GM12878 (cell line): ENCODE measurements at regions not wholly inside any gene's neighbourhood (a gene's known extent, or its start where the extent isn't known, plus 50 kb on each side); places are given as distances from the start of the nearest gene placed in this dataset.

Experiments
- ATAC-seq: fragments of 200-7000 bp; cut with Tn5 transposase; 3 replicates; pipeline ENCODE4 v1.9.1; 2020; ENCODE audit warnings: mild to moderate bottlenecking, moderate library complexity
- BruUV-seq: library from RNA; stranded (reverse); fragments of 400-500 nt; replicated peaks from 2 replicates; lab custom pipeline; 2021; lab: Mats Ljungman, UMichigan
- CTCF ChIA-PET: fragments of 300-600 bp; sonication (Branson Sonifier 250); formaldehyde crosslinking; extraction: SDS; loops from one replicate; lab custom pipeline; 2021; ENCODE audit warnings: inconsistent platforms; lab: Yijun Ruan, JAX
- POLR2A ChIA-PET: fragments of 350-600 bp; formaldehyde crosslinking; extraction: SDS; loops from one replicate; lab custom pipeline; 2021; ENCODE audit warnings: inconsistent platforms; lab: Charles Lee
- RAD21 ChIA-PET: fragments of 300-600 bp; sonication (Branson Sonifier 250); formaldehyde crosslinking; loops from one replicate; lab custom pipeline; 2023; ENCODE audit warnings: antibody characterized with exemption; ENCODE audit not compliant: unreplicated experiment; lab: Charles Lee
- SMC1A ChIA-PET: fragments of 300-600 bp; sonication (Branson Sonifier 250); formaldehyde crosslinking; loops from one replicate; lab custom pipeline; 2023; ENCODE audit not compliant: unreplicated experiment, uncharacterized antibody; lab: Charles Lee
- DNase-seq: peaks from one replicate; pipeline ENCODE4 v3.0.0-alpha.2; 2011; ENCODE audit warnings: low read depth, low spot score
- FAIRE-seq: peaks from 3 replicates; lab custom pipeline; 2011; peaks lifted over from hg19 to GRCh38; lab: Jason Lieb, UNC
- H2AFZ ChIP-seq: 2 replicates; pipeline ENCODE4 v1.6.0; 2011; ENCODE audit warnings: low read depth, low read length, control low read depth; ENCODE audit not compliant: control insufficient read depth
- H3K27ac ChIP-seq: 2 replicates; pipeline ENCODE4 v1.5.1; 2011; ENCODE audit warnings: control low read depth; ENCODE audit not compliant: control insufficient read depth, insufficient read depth
- H3K27me3 ChIP-seq, 2 experiments: replicated peaks in 1 of 2; 2 replicates each; pipeline versions ENCODE4 v1.6.0 to v1.6.1; 2011; ENCODE audit warnings: low read length in 1 of 2; ENCODE audit not compliant: control insufficient read depth in 2 of 2, insufficient read depth in 2 of 2
- H3K36me3 ChIP-seq, 2 experiments: 2 replicates each; pipeline ENCODE4 v1.5.1; 2011; ENCODE audit warnings: low read length in 1 of 2; ENCODE audit not compliant: control insufficient read depth in 2 of 2, insufficient read depth in 2 of 2
- H3K4me1 ChIP-seq: 2 replicates; pipeline ENCODE4 v1.6.1; 2011; ENCODE audit warnings: mild to moderate bottlenecking, low read length, moderate library complexity, mixed read lengths; ENCODE audit not compliant: control insufficient read depth, insufficient read depth
- H3K4me2 ChIP-seq: 2 replicates; pipeline ENCODE4 v1.6.0; 2011; ENCODE audit warnings: control low read depth; ENCODE audit not compliant: control insufficient read depth, insufficient read depth
- H3K4me3 ChIP-seq: fragments of 200-600 bp; sonication (generic); 2 replicates; pipeline ENCODE4 v1.5.1; 2016
- H3K79me2 ChIP-seq: 2 replicates; pipeline ENCODE4 v1.6.0; 2011; ENCODE audit warnings: low read length; ENCODE audit not compliant: control insufficient read depth, insufficient read depth
- H3K9ac ChIP-seq: 2 replicates; pipeline ENCODE4 v1.8.0; 2011; ENCODE audit warnings: low read length, control low read depth, mixed read lengths; ENCODE audit not compliant: control insufficient read depth, insufficient read depth
- H3K9me3 ChIP-seq: replicated peaks from 3 replicates; pipeline ENCODE4 v1.5.1; 2011; ENCODE audit warnings: mild to moderate bottlenecking, low read length; ENCODE audit not compliant: control insufficient read depth, insufficient read depth
- H4K20me1 ChIP-seq: 2 replicates; pipeline ENCODE4 v1.6.0; 2011; ENCODE audit not compliant: control insufficient read depth, insufficient read depth
- ATF7 ChIP-seq: fragments of 450-650 bp; IDR thresholded peaks from 2 replicates; pipeline ENCODE4 v1.6.1; 2016; ENCODE audit warnings: low read depth, mild to moderate bottlenecking
- BACH1 ChIP-seq: fragments of 450-650 bp; IDR thresholded peaks from 2 replicates; pipeline ENCODE4 v1.6.1; 2017; ENCODE audit warnings: mild to moderate bottlenecking, borderline replicate concordance
- BMI1 ChIP-seq: fragments of 450-650 bp; IDR thresholded peaks from 2 replicates; pipeline ENCODE4 v1.6.1; 2016; ENCODE audit warnings: mild to moderate bottlenecking, moderate library complexity, borderline replicate concordance
- LARP7 ChIP-seq: fragments of 450-650 bp; IDR thresholded peaks from 2 replicates; pipeline ENCODE4 v1.6.1; 2017; ENCODE audit warnings: mild to moderate bottlenecking
- MEF2A ChIP-seq: IDR thresholded peaks from 2 replicates; pipeline ENCODE4 v1.6.1; 2011; ENCODE audit warnings: low read depth, mild to moderate bottlenecking, low read length, moderate library complexity; ENCODE audit not compliant: insufficient read depth
- PAX8 ChIP-seq: fragments of 450-650 bp; IDR thresholded peaks from 2 replicates; pipeline ENCODE4 v1.6.1; 2017; ENCODE audit warnings: mild to moderate bottlenecking, moderate library complexity
- SMARCA5 ChIP-seq: fragments of 450-650 bp; IDR thresholded peaks from 2 replicates; pipeline ENCODE4 v1.6.1; 2017; ENCODE audit warnings: mild to moderate bottlenecking
- SPI1 ChIP-seq: IDR thresholded peaks from 2 replicates; pipeline ENCODE4 v1.6.1; 2011; ENCODE audit warnings: low read depth, mild to moderate bottlenecking, low read length, moderate library complexity, borderline replicate concordance; ENCODE audit not compliant: insufficient read depth
- TCF7 ChIP-seq: IDR thresholded peaks from 2 replicates; pipeline ENCODE4 v1.6.1; 2014; ENCODE audit warnings: antibody characterized with exemption, borderline replicate concordance
- ZNF207 ChIP-seq: fragments of 450-650 bp; IDR thresholded peaks from 2 replicates; pipeline ENCODE4 v1.6.1; 2014; ENCODE audit warnings: antibody characterized with exemption, mild to moderate bottlenecking, borderline replicate concordance
- ZNF217 ChIP-seq: fragments of 450-650 bp; IDR thresholded peaks from 2 replicates; pipeline ENCODE4 v1.6.1; 2017; ENCODE audit warnings: antibody characterized with exemption, mild to moderate bottlenecking
- ZNF24 ChIP-seq: fragments of 450-650 bp; IDR thresholded peaks from 2 replicates; pipeline ENCODE4 v1.6.1; 2017; ENCODE audit warnings: antibody characterized with exemption, mild to moderate bottlenecking
- WGBS: methylation state at CpG from one replicate; pipeline ENCODE4 v1.1.6; 2016; ENCODE audit warnings: low lambda C conversion rate; ENCODE audit not compliant: insufficient replicate concordance, insufficient coverage; ENCODE audit errors: missing lambda C conversion rate; 5-methylcytosine and 5-hydroxymethylcytosine counted together
- in situ Hi-C: fragments of 300-500 bp; cut with MboI; formaldehyde crosslinking; loops from 9 replicates; pipeline ENCODE4 v1.14.3; 2018; ENCODE audit warnings: mixed read lengths
- intact Hi-C: fragments of 100-400 bp; cut with micrococcal nuclease; formaldehyde crosslinking; loops from one replicate; pipeline ENCODE4 v1.14.2; 2022; ENCODE audit not compliant: unreplicated experiment
- TF ChIP-seq, protein P1 (sequence below), 3 experiments: IDR thresholded peaks in 2 of 3; conservative IDR thresholded peaks in 1 of 3; 2 replicates each; pipeline ENCODE4 v1.5.1; 2011; ENCODE audit warnings: low read depth in 3 of 3, low read length in 3 of 3, mild to moderate bottlenecking in 3 of 3, control low read depth in 2 of 3, moderate library complexity in 2 of 3, inconsistent platforms in 1 of 3, mixed read lengths in 1 of 3; ENCODE audit not compliant: control insufficient read depth in 2 of 3, insufficient read depth in 1 of 3; ENCODE audit errors: extremely low read depth in 1 of 3

GRCh38 chr5:104199771-104200170, 637.2 kb upstream of the NUDT12 start:
- intact Hi-C loops (no loop called here), in situ Hi-C loops (no loop called here)
- no peaks in the 10 kb centered on the region for H3K36me3 ChIP-seq
- H3K4me3 ChIP-seq, result no peak overlapping the region
- H3K4me1 ChIP-seq, result no peaks in the 10 kb centered on the region
- H3K79me2 ChIP-seq, result no peaks in the 10 kb centered on the region
- no peak overlapping the region for H3K27ac ChIP-seq
- CTCF ChIA-PET, result no interaction called here
- no peak for TF ChIP-seq ZNF207
- TF ChIP-seq TCF7, result no peak
- TF ChIP-seq, protein P1, sequence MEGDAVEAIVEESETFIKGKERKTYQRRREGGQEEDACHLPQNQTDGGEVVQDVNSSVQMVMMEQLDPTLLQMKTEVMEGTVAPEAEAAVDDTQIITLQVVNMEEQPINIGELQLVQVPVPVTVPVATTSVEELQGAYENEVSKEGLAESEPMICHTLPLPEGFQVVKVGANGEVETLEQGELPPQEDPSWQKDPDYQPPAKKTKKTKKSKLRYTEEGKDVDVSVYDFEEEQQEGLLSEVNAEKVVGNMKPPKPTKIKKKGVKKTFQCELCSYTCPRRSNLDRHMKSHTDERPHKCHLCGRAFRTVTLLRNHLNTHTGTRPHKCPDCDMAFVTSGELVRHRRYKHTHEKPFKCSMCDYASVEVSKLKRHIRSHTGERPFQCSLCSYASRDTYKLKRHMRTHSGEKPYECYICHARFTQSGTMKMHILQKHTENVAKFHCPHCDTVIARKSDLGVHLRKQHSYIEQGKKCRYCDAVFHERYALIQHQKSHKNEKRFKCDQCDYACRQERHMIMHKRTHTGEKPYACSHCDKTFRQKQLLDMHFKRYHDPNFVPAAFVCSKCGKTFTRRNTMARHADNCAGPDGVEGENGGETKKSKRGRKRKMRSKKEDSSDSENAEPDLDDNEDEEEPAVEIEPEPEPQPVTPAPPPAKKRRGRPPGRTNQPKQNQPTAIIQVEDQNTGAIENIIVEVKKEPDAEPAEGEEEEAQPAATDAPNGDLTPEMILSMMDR (IDR thresholded peaks at IDR 0.05 in 2 of 3, conservative IDR thresholded peaks at IDR 0.05 in 1 of 3; ENCODE audit: control insufficient read depth in 2 of 3, extremely low read depth in 1 of 3, insufficient read depth in 1 of 3, low read depth in 3 of 3, low read length in 3 of 3), result no peak
- no peak for TF ChIP-seq ATF7
- TF ChIP-seq ZNF24, result no peak
- TF ChIP-seq SMARCA5, result no peak
- TF ChIP-seq ZNF217, result no peak
- no peak for TF ChIP-seq SPI1
- no peak for TF ChIP-seq BMI1
- TF ChIP-seq MEF2A, result no peak
- no peak for TF ChIP-seq PAX8
- no peak for TF ChIP-seq LARP7
- no peak for TF ChIP-seq BACH1
- TF ChIP-seq, all 136 proteins: peak for 0
- no peak overlapping the region for H2AFZ ChIP-seq
- BruUV-seq, result no TSS peak
- 35% methylated on average over 3 of the region's 3 CpGs for WGBS
- RAD21 ChIA-PET, result no interaction called here
- DNase-seq, result no peak
- no peak overlapping the region for H3K9ac ChIP-seq
- H3K27me3 ChIP-seq, result no peaks in the 10 kb centered on the region
- SMC1A ChIA-PET, result interaction anchor here (0.6 kb wide), 1 partner anchor 21 kb away, joined by 3 read pairs; no protein-coding TSS in a partner anchor
- no peak for FAIRE-seq
- POLR2A ChIA-PET, result no interaction called here
- ATAC-seq, result no peak
- H3K9me3 ChIP-seq, result no peaks in the 10 kb centered on the region
- H4K20me1 ChIP-seq, result no peaks in the 10 kb centered on the region
- no peak overlapping the region for H3K4me2 ChIP-seq
